ENCODE measurements at regions not wholly inside any gene's neighbourhood (a gene's known extent, or its start where the extent isn't known, plus 50 kb on each side); places are given as distances from the start of the nearest gene placed in this dataset.

GRCh38 chrX:78456909-78457308 is 129.5 kb upstream of the CYSLTR1 start:
- DNase-seq = no peak

- DNase-seq = no peak
Observed at GRCh38 chrX:78455901-78456300, 128.5 kb upstream of the CYSLTR1 start.

- DNase-seq = no peak
Observed at GRCh38 chrX:78452356-78452755, 124.9 kb upstream of the CYSLTR1 start.

- DNase-seq = no peak
Observed at GRCh38 chrX:78437621-78438020, 110.2 kb upstream of the CYSLTR1 start.

- no peak for DNase-seq
Observed at GRCh38 chrX:78429172-78429571, 101.8 kb upstream of the CYSLTR1 start.

- no peak for DNase-seq
Observed at GRCh38 chrX:78388663-78389062, 61.3 kb upstream of the CYSLTR1 start.

- DNase-seq = no peak
Observed at GRCh38 chrX:78387364-78387763, 60.0 kb upstream of the CYSLTR1 start.

- no peak for DNase-seq
Observed at GRCh38 chrX:78384486-78384885, 57.1 kb upstream of the CYSLTR1 start.

GRCh38 chrX:78383594-78383993 is 56.2 kb upstream of the CYSLTR1 start:
- no peak for DNase-seq

- DNase-seq = no peak
Observed at GRCh38 chrX:78378476-78379115, 51.2 kb upstream of the CYSLTR1 start.
